Neural progenitor cell (in vitro differentiated cells): ENCODE measurements at regions not wholly inside any gene's neighbourhood (a gene's known extent, or its start where the extent isn't known, plus 50 kb on each side); places are given as distances from the start of the nearest gene placed in this dataset.

Experiments
- CTCF ChIP-seq: fragments of 200-600 bp; sonication (generic); IDR thresholded peaks from 2 replicates; pipeline ENCODE4 v1.5.1; 2017; ENCODE audit warnings: antibody characterized with exemption, mild to moderate bottlenecking
- EZH2 ChIP-seq: fragments of 200-600 bp; sonication (generic); IDR thresholded peaks from 2 replicates; pipeline ENCODE4 v1.6.1; 2017; ENCODE audit warnings: antibody characterized with exemption, mild to moderate bottlenecking, moderate library complexity
- EZH2phosphoT487 ChIP-seq: fragments of 200-600 bp; sonication (generic); IDR thresholded peaks from 2 replicates; pipeline ENCODE4 v1.6.1; 2017; ENCODE audit warnings: antibody characterized with exemption

DNA sequence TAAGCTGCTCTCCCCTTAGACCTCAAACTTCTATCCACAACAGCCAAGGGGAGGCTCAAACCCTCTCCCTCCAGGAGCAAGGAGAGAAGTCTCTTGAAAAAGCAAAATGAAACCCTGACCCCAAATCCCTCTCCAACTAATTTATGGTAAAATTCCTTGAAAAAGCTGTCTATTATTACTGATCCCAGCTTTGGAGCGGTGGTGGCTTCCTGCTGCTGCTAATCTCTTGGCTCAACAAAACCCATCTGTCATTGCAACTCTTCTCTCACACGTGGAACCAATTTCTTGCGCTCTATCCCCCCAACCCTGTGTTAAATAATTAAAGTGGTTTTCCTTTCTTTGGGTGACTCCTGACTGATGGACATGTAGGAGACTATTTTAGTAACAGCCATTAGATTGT is 64.1 kb upstream of the OXGR1 start:
- TF ChIP-seq CTCF = no peak
- no peak for TF ChIP-seq EZH2phosphoT487
- no peak for TF ChIP-seq EZH2
